ENCODE measurements at regions not wholly inside any gene's neighbourhood (a gene's known extent, or its start where the extent isn't known, plus 50 kb on each side); places are given as distances from the start of the nearest gene placed in this dataset.

- TF ChIP-seq SIN3A (IDR thresholded peaks at IDR 0.05; ENCODE audit: borderline replicate concordance, low read depth, low read length) (no peak), TAF1 (IDR thresholded peaks at IDR 0.05; ENCODE audit: borderline replicate concordance, low read depth, low read length) (no peak), FOXJ3 (CRISPR knock-in tag; IDR thresholded peaks at IDR 0.05) (no peak), POLR2AphosphoS5 (IDR thresholded peaks at IDR 0.05; ENCODE audit: low read depth, low read length) (no peak), MAX (IDR thresholded peaks at IDR 0.05; ENCODE audit: low read depth) (no peak), REST (IDR thresholded peaks at IDR 0.05; ENCODE audit: low read depth, low read length) (no peak), JUND (IDR thresholded peaks at IDR 0.05) (no peak)
- TF ChIP-seq, protein P1, sequence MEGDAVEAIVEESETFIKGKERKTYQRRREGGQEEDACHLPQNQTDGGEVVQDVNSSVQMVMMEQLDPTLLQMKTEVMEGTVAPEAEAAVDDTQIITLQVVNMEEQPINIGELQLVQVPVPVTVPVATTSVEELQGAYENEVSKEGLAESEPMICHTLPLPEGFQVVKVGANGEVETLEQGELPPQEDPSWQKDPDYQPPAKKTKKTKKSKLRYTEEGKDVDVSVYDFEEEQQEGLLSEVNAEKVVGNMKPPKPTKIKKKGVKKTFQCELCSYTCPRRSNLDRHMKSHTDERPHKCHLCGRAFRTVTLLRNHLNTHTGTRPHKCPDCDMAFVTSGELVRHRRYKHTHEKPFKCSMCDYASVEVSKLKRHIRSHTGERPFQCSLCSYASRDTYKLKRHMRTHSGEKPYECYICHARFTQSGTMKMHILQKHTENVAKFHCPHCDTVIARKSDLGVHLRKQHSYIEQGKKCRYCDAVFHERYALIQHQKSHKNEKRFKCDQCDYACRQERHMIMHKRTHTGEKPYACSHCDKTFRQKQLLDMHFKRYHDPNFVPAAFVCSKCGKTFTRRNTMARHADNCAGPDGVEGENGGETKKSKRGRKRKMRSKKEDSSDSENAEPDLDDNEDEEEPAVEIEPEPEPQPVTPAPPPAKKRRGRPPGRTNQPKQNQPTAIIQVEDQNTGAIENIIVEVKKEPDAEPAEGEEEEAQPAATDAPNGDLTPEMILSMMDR (IDR thresholded peaks at IDR 0.05) = no peak
Measured at GRCh38 chr3:635393-635792, 438.8 kb downstream of the CHL1 start.
